Activated naive CD8-positive, alpha-beta T cell treated with anti-CD3 and anti-CD28 coated beads for 36 hours (primary cell): ENCODE measurements at regions not wholly inside any gene's neighbourhood (a gene's known extent, or its start where the extent isn't known, plus 50 kb on each side); places are given as distances from the start of the nearest gene placed in this dataset.
A peak's percentile ranks its signal among the peaks of the same experiment; 100 is the strongest.
"Not testable (repeated sequence)": the region's sequence is repeated elsewhere in the genome, so short reads cannot be mapped to it uniquely, and the experiment has no call there.

Source experiments
- DNase-seq: peaks from one replicate; pipeline ENCODE4 v3.0.0; 2021
- H3K27ac Mint-ChIP-seq: one replicate; pipeline ENCODE4 v1.8.0; 2022; ENCODE audit warnings: mild to moderate bottlenecking, moderate library complexity, mixed read lengths
- H3K27me3 Mint-ChIP-seq: one replicate; pipeline ENCODE4 v1.8.0; 2022; ENCODE audit warnings: mild to moderate bottlenecking, mixed read lengths
- H3K36me3 Mint-ChIP-seq: one replicate; pipeline ENCODE4 v1.8.0; 2021; ENCODE audit warnings: mild to moderate bottlenecking, mixed read lengths
- H3K4me1 Mint-ChIP-seq: one replicate; pipeline ENCODE4 v1.8.0; 2021; ENCODE audit warnings: mixed read lengths
- H3K4me3 Mint-ChIP-seq: one replicate; pipeline ENCODE4 v1.8.0; 2022; ENCODE audit warnings: mild to moderate bottlenecking, moderate library complexity, mixed read lengths
- H3K9me3 Mint-ChIP-seq: one replicate; pipeline ENCODE4 v1.8.0; 2022; ENCODE audit warnings: mixed read lengths

GRCh38 chr6:68575765-68576439, 59.2 kb upstream of the ADGRB3 start:
- Mint-ChIP-seq H3K27me3 (peaks cover 13% of the 10 kb centered on the region), H3K9me3 (no peaks in the 10 kb centered on the region), H3K27ac (no peak overlapping the region), H3K36me3 (no peaks in the 10 kb centered on the region), H3K4me1 (no peaks in the 10 kb centered on the region), H3K4me3 (no peak overlapping the region)
- DNase-seq, result no peak

- Mint-ChIP-seq H3K4me1 (no peaks in the 10 kb centered on the region), H3K27ac (no peak overlapping the region), H3K27me3 (peaks cover 9% of the 10 kb centered on the region), H3K9me3 (peaks cover 4% of the 10 kb centered on the region), H3K36me3 (no peaks in the 10 kb centered on the region), H3K4me3 (no peak overlapping the region)
- no peak for DNase-seq
Observed at GRCh38 chr6:68572975-68573374, 62.1 kb upstream of the ADGRB3 start.

GRCh38 chr6:68572525-68572924, 62.6 kb upstream of the ADGRB3 start:
- Mint-ChIP-seq H3K27me3 (peaks cover 9% of the 10 kb centered on the region), H3K36me3 (no peaks in the 10 kb centered on the region), H3K27ac (no peak overlapping the region), H3K4me1 (no peaks in the 10 kb centered on the region), H3K4me3 (no peak overlapping the region), H3K9me3 (peaks cover 4% of the 10 kb centered on the region)
- peak; percentile 6 for DNase-seq

GRCh38 chr6:68559716-68560115, 75.4 kb upstream of the ADGRB3 start:
- no peaks in the 10 kb centered on the region for H3K4me1 Mint-ChIP-seq
- no peak for DNase-seq
- no peaks in the 10 kb centered on the region for H3K9me3 Mint-ChIP-seq
- no peak overlapping the region for H3K27ac Mint-ChIP-seq
- H3K4me3 Mint-ChIP-seq, result no peak overlapping the region
- no peaks in the 10 kb centered on the region for H3K36me3 Mint-ChIP-seq
- no peaks in the 10 kb centered on the region for H3K27me3 Mint-ChIP-seq

GRCh38 chr6:68559070-68559469, 76.0 kb upstream of the ADGRB3 start:
- H3K27ac Mint-ChIP-seq, result no peak overlapping the region
- no peaks in the 10 kb centered on the region for H3K27me3 Mint-ChIP-seq
- H3K4me1 Mint-ChIP-seq, result no peaks in the 10 kb centered on the region
- H3K9me3 Mint-ChIP-seq, result no peaks in the 10 kb centered on the region
- H3K36me3 Mint-ChIP-seq, result no peaks in the 10 kb centered on the region
- no peak for DNase-seq
- no peak overlapping the region for H3K4me3 Mint-ChIP-seq

GRCh38 chr6:68546620-68547019, 88.5 kb upstream of the ADGRB3 start:
- no peak for DNase-seq
- no peak overlapping the region for H3K27ac Mint-ChIP-seq
- H3K4me1 Mint-ChIP-seq, result no peaks in the 10 kb centered on the region
- H3K9me3 Mint-ChIP-seq, result no peaks in the 10 kb centered on the region
- H3K27me3 Mint-ChIP-seq, result no peaks in the 10 kb centered on the region
- no peak overlapping the region for H3K4me3 Mint-ChIP-seq
- H3K36me3 Mint-ChIP-seq, result no peaks in the 10 kb centered on the region

- H3K4me1 Mint-ChIP-seq, result no peaks in the 10 kb centered on the region
- no peak overlapping the region for H3K27ac Mint-ChIP-seq
- no peak overlapping the region for H3K4me3 Mint-ChIP-seq
- H3K9me3 Mint-ChIP-seq, result no peaks in the 10 kb centered on the region
- no peaks in the 10 kb centered on the region for H3K27me3 Mint-ChIP-seq
- H3K36me3 Mint-ChIP-seq, result no peaks in the 10 kb centered on the region
- DNase-seq, result no peak
Observed at GRCh38 chr6:68544450-68544849, 90.6 kb upstream of the ADGRB3 start.

GRCh38 chr6:68533339-68533795, 101.7 kb upstream of the ADGRB3 start:
- no peaks in the 10 kb centered on the region for H3K36me3 Mint-ChIP-seq
- no peaks in the 10 kb centered on the region for H3K4me1 Mint-ChIP-seq
- peaks cover 2% of the 10 kb centered on the region for H3K9me3 Mint-ChIP-seq
- H3K27ac Mint-ChIP-seq, result no peak overlapping the region
- H3K4me3 Mint-ChIP-seq, result no peak overlapping the region
- DNase-seq, result no peak
- H3K27me3 Mint-ChIP-seq, result no peaks in the 10 kb centered on the region

- Mint-ChIP-seq H3K4me1 (no peaks in the 10 kb centered on the region), H3K4me3 (no peak overlapping the region), H3K36me3 (no peaks in the 10 kb centered on the region), H3K27ac (no peak overlapping the region), H3K9me3 (peaks cover 2% of the 10 kb centered on the region), H3K27me3 (no peaks in the 10 kb centered on the region)
- DNase-seq, result no peak
Observed at GRCh38 chr6:68527691-68528090, 107.4 kb upstream of the ADGRB3 start.

- no peak for DNase-seq
- Mint-ChIP-seq H3K4me1 (no peaks in the 10 kb centered on the region), H3K36me3 (no peaks in the 10 kb centered on the region), H3K4me3 (no peak overlapping the region), H3K27ac (no peak overlapping the region), H3K9me3 (peaks cover 3% of the 10 kb centered on the region), H3K27me3 (no peaks in the 10 kb centered on the region)
Observed at GRCh38 chr6:68506911-68507310, 128.2 kb upstream of the ADGRB3 start.

GRCh38 chr6:68502946-68503345, 132.1 kb upstream of the ADGRB3 start:
- no peaks in the 10 kb centered on the region for H3K27me3 Mint-ChIP-seq
- H3K4me1 Mint-ChIP-seq, result no peaks in the 10 kb centered on the region
- DNase-seq, result no peak
- no peak overlapping the region for H3K4me3 Mint-ChIP-seq
- no peaks in the 10 kb centered on the region for H3K36me3 Mint-ChIP-seq
- H3K9me3 Mint-ChIP-seq, result peaks cover 3% of the 10 kb centered on the region
- H3K27ac Mint-ChIP-seq, result no peak overlapping the region

- Mint-ChIP-seq H3K36me3 (no peaks in the 10 kb centered on the region), H3K27ac (no peak overlapping the region), H3K4me3 (no peak overlapping the region), H3K27me3 (no peaks in the 10 kb centered on the region), H3K4me1 (no peaks in the 10 kb centered on the region), H3K9me3 (peaks cover 3% of the 10 kb centered on the region)
- DNase-seq, result no peak
Observed at GRCh38 chr6:68497927-68498326, 137.2 kb upstream of the ADGRB3 start.

GRCh38 chr6:68494880-68495279, 140.2 kb upstream of the ADGRB3 start:
- not testable (repeated sequence) for H3K27me3 Mint-ChIP-seq, H3K4me3 Mint-ChIP-seq, H3K9me3 Mint-ChIP-seq, DNase-seq, H3K27ac Mint-ChIP-seq, H3K36me3 Mint-ChIP-seq, H3K4me1 Mint-ChIP-seq

- Mint-ChIP-seq H3K4me1 (no peaks in the 10 kb centered on the region), H3K9me3 (peaks cover 2% of the 10 kb centered on the region), H3K27ac (no peak overlapping the region), H3K4me3 (no peak overlapping the region), H3K36me3 (no peaks in the 10 kb centered on the region), H3K27me3 (no peaks in the 10 kb centered on the region)
- no peak for DNase-seq
Observed at GRCh38 chr6:68476611-68477010, 158.5 kb upstream of the ADGRB3 start.

- no peaks in the 10 kb centered on the region for H3K36me3 Mint-ChIP-seq
- no peak overlapping the region for H3K4me3 Mint-ChIP-seq
- H3K9me3 Mint-ChIP-seq, result peaks cover 2% of the 10 kb centered on the region
Observed at GRCh38 chr6:68473433-68474210, 161.5 kb upstream of the ADGRB3 start.

More at GRCh38 chr6:68473433-68474210, 161.5 kb upstream of the ADGRB3 start:
- DNase-seq, result no peak
- H3K27me3 Mint-ChIP-seq, result no peaks in the 10 kb centered on the region
- H3K4me1 Mint-ChIP-seq, result no peaks in the 10 kb centered on the region
- H3K27ac Mint-ChIP-seq, result no peak overlapping the region
